H7 (cell line): ENCODE measurements at regions not wholly inside any gene's neighbourhood (a gene's known extent, or its start where the extent isn't known, plus 50 kb on each side); places are given as distances from the start of the nearest gene placed in this dataset.

ENCODE experiments used
- DNase-seq: peaks from one replicate; pipeline ENCODE4 v3.0.0; 2012
- H3K27me3 ChIP-seq: 2 replicates; pipeline ENCODE4 v1.6.0; 2011; ENCODE audit warnings: mild to moderate bottlenecking, low read length; ENCODE audit not compliant: control insufficient read depth, insufficient read depth
- H3K36me3 ChIP-seq: replicated peaks from 2 replicates; pipeline ENCODE4 v1.5.1; 2011; ENCODE audit warnings: low read length; ENCODE audit not compliant: control insufficient read depth, insufficient read depth
- H3K4me3 ChIP-seq: 2 replicates; pipeline ENCODE4 v1.5.1; 2011; ENCODE audit warnings: low read depth, mild to moderate bottlenecking, control low read depth, low read length, moderate library complexity; ENCODE audit not compliant: insufficient read depth

DNA sequence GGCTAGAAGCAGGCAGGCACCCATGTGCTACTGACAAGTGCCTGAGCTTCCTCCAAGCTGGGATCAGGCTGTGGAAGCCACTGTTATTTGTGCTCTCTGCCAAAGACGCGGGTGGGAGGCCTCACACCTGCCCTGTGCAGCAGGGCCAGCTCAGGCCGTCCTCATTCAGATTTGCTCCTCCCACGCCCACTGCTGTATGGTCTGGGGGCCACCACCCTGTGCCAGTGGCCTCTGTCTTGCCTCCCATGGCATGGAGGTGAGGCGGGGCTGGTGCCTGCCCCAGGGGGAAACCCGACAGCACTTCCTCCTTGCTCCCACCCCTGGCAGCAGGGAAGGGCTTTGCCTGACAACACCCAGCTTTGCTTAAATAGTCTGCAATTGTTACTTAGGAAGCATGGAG lies 356.5 kb upstream of the CDH8 start:
- H3K36me3 ChIP-seq = no peaks in the 10 kb centered on the region
- H3K4me3 ChIP-seq = no peak overlapping the region
- no peaks in the 10 kb centered on the region for H3K27me3 ChIP-seq
- DNase-seq = peak; percentile 13

DNA sequence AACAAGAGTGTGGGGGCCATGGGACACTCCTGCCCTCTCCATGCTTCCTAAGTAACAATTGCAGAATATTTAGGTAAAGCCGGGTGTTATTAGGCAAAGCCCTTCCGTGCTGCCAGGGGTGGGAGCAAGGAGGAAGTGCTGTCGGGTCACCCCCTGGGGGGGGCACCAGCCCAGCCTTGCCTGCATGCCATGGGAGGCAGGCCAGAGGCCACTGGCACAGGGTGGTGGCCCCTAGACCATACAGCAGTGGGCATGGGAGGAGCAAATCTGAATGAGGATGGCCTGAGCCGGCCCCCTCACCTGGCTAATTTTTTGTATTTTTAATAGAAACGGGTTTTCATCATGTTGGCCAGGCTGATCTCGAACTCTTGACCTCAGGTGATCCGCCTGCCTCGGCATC lies 355.7 kb upstream of the CDH8 start:
- DNase-seq = no peak
- Histone ChIP-seq H3K27me3 (no peaks in the 10 kb centered on the region), H3K36me3 (no peaks in the 10 kb centered on the region), H3K4me3 (no peak overlapping the region)

DNA sequence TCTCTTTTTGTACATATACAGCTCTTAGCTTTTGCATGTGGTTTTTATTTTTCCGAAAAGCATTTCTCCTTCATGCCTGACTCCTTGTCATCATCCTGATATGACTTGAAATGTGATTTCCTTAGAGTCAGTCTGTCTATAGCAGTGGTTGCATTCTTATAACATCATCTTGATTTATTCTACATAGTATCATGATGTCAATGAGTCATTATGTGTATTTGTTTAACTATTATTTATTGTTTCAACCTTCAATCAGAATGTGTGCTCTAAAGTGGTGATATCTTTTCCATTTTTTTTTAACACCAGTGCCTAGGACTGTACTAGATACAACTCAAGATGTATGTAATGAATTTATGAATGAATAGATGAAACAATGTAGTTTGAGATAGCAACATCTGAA lies 354.9 kb upstream of the CDH8 start:
- Histone ChIP-seq H3K36me3 (no peaks in the 10 kb centered on the region), H3K27me3 (no peaks in the 10 kb centered on the region), H3K4me3 (no peak overlapping the region)
- DNase-seq = no peak

DNA sequence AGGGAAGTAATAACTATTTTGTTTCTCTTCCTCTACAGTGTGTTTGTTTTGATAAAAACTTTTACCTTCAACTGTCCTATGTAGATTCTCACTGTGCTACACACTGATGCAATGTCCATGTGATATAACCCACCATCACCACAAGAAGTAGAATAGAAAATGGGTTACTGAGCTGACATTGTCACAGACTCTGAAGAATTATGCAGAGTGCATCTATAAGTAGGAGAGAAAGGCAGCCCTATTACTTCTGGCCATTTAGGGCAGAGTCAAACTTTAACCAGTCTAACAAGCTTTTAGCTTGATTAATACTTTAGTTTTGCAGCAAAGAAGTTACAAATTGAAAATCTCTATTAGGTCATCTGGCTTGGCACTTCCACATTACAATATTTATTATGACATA lies 354.0 kb upstream of the CDH8 start:
- DNase-seq = no peak
- H3K4me3 ChIP-seq = no peak overlapping the region
- no peaks in the 10 kb centered on the region for H3K27me3 ChIP-seq
- H3K36me3 ChIP-seq = no peaks in the 10 kb centered on the region

DNA sequence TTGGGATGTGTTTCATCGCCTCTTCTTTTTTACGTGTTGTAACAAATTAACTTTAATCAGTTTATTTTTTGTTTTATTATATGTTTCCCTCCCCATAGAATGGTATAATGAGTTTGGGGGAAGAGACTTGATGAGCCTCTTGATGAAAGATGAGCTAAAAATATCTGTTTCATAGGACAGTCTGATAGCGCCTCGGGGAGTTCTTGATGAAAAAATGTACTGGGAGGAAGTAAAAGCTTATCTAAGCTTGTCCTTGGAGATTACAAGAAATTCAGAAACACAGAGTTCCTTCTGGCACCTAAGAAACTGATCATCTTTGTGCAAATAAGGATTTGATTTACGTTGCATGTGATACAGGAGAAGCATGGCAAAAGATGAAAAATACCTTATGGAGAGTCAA lies 350.2 kb upstream of the CDH8 start:
- DNase-seq = no peak
- no peaks in the 10 kb centered on the region for H3K27me3 ChIP-seq
- H3K4me3 ChIP-seq = no peak overlapping the region
- no peaks in the 10 kb centered on the region for H3K36me3 ChIP-seq

DNA sequence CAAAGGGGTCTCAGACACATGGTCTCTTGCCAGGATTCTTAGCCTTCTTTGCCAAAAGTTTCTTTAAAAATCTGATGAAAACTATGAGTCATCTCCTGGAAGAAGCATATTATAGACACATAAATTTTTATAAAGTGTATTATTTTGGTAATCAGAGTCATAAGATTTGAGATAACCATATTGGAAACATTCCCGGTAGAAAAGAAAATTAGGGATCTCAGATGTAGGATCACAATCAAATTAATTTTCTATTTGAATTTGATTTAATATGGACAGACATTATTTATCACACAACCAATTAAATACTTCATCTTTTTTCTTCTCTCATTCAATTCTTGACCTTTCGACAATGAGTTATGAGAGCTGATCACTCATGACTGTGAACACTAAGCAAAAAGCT lies 347.7 kb upstream of the CDH8 start:
- Histone ChIP-seq H3K36me3 (no peaks in the 10 kb centered on the region), H3K4me3 (no peak overlapping the region), H3K27me3 (no peaks in the 10 kb centered on the region)
- DNase-seq = no peak

DNA sequence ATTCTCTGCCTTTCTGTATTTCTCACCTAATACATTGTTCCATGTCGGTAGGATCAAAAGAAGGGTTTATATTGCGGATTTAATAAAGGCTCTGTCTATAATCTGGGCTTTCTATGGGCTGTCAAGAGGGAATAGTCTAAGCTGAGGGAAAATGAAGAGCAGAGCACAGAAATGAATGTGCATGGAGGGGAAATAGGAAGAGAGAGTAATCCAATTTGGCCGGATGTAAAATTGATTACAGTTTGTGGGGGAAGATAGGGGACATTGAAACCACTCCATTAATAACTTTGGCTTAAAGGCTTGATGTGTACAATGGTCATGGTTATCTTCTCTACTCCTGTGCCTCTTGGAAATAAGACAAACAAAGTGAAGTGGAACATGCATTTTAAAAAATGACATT lies 334.2 kb upstream of the CDH8 start:
- Histone ChIP-seq H3K27me3 (no peaks in the 10 kb centered on the region), H3K36me3 (no peaks in the 10 kb centered on the region), H3K4me3 (no peak overlapping the region)
- no peak for DNase-seq

DNA sequence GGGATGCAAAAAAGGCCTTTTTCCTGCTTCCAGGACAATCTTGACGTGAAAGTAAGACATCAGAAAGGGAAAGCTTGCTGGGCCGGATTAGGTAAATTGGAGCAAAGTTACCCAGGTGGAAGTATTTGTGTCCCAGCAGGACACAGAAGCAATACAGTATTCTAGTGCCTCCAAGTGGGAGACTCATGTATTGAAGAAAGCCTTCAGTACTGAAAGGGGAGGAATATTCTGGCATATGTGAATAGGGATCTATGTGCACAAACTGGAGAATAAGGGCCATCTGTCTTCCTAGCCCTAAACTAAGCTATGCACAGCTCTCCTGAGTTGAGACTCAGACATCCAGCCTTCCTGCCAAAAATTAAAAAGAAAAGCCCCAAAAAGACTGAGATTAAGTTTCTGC lies 327.3 kb upstream of the CDH8 start:
- peak; percentile 32 for DNase-seq
- H3K4me3 ChIP-seq = no peak overlapping the region
- no peaks in the 10 kb centered on the region for H3K27me3 ChIP-seq
- H3K36me3 ChIP-seq = no peaks in the 10 kb centered on the region

DNA sequence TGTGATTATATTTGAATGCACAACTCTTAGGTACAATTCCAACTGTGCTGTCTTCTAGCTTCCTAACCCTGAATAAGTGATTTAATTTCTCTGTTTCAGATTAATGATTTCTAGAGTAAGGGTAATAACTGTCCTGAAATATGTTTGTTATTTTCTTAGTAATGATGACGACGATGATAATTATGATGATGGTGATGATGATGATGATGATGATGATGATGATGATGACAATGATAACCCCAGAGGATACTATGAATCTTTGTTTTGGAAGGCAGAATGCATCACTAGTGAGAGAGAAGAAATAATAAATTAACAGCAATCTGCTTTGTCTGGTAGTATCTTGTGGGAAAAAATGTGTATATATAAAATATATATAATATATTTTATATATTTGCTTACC lies 317.1 kb upstream of the CDH8 start:
- Histone ChIP-seq H3K27me3 (no peaks in the 10 kb centered on the region), H3K4me3 (no peak overlapping the region), H3K36me3 (no peaks in the 10 kb centered on the region)
- no peak for DNase-seq

DNA sequence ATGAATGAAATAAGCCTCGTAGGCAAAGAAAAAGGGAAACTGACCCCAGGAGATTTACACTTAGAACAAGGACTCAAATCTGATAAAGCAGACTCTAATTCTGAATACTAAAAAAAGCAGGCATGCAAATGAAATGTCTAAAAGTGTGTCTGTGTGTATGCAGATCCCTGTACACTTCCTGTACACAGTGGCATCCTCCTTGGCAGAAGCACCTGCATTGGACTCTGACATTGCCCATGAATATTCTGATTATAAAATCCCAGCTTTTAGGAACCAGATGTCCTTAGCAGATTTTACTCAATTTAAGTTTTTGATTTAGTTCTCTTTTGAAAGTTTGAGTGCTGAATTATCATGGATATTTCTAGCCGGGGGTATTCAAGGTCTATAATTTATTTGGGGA lies 306.0 kb upstream of the CDH8 start:
- H3K27me3 ChIP-seq = no peaks in the 10 kb centered on the region
- no peak for DNase-seq
- no peak overlapping the region for H3K4me3 ChIP-seq
- H3K36me3 ChIP-seq = no peaks in the 10 kb centered on the region

DNA sequence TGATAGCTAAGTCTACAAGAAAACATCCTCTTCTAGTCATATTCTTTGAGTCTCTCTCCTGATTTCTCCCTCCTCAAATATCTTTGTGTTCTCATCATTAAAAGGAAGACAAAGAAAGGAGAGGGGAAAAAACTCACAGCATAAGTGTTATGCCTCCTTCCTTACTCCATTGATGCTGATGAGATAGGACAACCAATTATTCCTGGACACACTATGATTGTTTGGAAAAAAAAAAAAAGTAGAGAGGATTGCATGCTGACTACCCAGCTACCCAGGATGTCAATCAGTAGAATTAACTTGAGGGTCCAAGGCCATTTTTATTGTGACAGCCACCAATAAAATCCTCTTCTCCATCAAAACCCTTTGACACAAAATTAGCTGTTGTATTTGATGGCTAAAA lies 299.1 kb upstream of the CDH8 start:
- Histone ChIP-seq H3K27me3 (no peaks in the 10 kb centered on the region), H3K36me3 (no peaks in the 10 kb centered on the region), H3K4me3 (no peak overlapping the region)
- no peak for DNase-seq

DNA sequence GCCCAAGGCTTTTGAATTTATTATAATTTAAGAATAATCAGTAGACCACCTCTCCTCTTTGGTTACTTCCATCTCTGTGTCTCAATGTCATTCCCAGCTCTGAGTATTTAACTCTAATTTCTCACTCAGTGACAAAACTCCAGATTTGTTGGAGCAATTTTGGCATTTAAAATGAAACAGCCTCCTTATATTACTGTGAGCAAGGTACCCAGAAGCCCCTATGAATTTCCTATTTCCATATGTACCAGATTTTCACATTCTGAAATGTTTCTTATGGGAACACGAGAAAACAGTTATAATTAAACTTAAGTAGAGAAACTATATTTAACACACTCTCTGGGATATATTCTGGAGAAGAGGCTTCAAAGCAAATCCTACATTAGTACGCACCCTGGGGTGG lies 285.4 kb upstream of the CDH8 start:
- H3K36me3 ChIP-seq = no peaks in the 10 kb centered on the region
- DNase-seq = no peak
- H3K4me3 ChIP-seq = no peak overlapping the region
- no peaks in the 10 kb centered on the region for H3K27me3 ChIP-seq

DNA sequence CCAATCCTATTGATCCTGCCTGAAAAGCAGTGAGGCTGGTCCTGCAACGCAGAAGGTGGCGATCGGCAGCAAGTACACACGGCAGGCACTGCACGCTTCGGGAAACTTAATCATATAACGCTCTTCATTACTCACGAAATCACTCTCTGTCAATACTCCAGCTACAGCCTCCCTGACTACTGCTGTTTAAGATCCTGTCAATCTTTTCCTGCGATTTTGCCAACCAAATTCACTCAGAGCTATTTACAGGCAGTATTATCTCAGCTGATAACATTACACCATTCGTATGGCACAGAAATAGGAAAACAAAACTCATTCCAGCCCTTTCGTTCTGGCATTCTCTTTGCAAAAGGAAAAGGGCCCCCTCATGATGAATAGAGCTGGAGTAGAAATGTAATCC lies 262.4 kb upstream of the CDH8 start:
- DNase-seq = peak; percentile 7
- no peak overlapping the region for H3K4me3 ChIP-seq
- no peaks in the 10 kb centered on the region for H3K36me3 ChIP-seq
- H3K27me3 ChIP-seq = no peaks in the 10 kb centered on the region

DNA sequence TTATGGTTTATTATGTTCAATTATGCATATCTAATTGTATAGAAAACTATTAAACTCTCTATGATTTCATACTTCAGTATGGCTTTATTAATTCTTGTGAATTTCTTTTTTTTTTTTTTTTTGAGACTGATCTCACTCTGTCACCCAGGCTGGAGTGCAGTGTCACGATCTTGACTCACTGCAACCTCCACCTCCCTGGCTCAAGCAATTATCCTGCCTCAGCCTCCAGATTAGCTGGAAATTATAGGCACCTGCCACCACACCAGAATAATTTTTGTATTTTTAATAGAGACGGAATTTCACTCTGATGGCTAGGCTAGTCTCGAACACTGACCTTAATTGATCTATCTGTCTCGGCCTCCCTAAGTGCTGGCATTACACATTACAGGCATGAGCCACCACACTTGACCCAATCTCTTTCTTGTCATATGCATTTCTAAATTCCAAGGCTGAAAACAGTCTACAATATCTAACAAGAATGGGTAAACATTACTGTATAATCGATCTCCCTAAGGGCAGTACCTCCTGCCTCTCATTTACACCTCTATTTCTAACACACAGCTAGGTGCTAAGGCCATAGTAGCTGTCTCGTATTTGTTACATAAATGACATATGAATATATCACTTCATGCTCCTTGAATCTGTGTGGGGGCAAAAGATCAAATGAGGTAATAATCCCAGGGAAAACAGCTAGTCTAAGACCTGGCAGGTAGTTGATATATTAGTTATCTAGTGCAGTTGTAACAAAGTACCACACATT lies 258.2 kb upstream of the CDH8 start:
- DNase-seq = no peak
- H3K36me3 ChIP-seq = no peaks in the 10 kb centered on the region
- H3K27me3 ChIP-seq = no peaks in the 10 kb centered on the region
- H3K4me3 ChIP-seq = no peak overlapping the region

DNA sequence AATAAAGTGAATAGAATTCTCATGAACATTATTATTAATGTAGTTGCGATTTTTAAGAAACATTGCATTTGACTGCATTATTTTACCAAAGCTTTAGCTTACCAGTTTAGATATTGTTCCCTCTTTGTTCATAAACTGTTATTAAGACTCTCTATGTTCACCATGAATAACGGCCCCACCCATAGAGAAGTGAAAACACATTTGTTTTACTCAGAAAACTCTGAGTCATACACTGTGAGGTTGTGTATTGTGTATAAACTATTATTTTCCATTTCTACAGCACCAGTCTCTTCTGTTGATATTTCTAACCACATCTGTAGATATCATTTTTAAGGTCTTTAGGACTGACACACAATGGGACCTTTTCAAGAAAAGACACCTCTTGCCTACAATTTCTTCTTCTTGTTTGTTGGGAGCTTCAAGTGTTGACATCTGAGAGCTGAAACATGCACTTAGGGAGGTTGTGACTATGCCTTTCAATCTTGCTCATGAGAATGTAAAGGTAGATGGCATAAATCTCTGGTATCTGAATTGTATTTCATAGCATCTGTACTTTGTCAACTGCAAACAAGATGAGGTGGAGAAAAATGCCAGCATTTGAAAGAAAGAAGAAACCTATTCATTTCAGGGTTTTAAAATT lies 252.9 kb upstream of the CDH8 start:
- DNase-seq = no peak
- H3K4me3 ChIP-seq = no peak overlapping the region
- H3K27me3 ChIP-seq = no peaks in the 10 kb centered on the region
- no peaks in the 10 kb centered on the region for H3K36me3 ChIP-seq

DNA sequence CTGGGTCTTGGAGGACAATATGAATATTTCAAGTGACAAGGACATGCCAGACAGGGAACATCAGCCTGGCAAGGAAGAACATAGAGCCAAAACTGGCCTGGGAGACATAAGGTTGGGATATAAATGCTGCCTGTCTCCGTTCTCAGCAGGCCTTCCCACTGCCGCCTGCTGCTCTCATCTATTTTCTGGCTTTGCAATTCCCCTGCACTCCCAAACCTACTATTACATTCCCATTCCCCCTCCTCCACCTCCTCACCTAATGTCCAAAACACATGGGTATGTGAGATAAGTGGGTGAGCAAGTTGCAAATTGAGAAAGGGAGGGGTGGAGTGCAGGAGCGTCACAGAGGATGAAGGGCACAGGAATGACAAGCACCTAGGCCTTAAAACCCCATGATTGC lies 244.3 kb upstream of the CDH8 start:
- no peak for DNase-seq
- Histone ChIP-seq H3K4me3 (no peak overlapping the region), H3K36me3 (no peaks in the 10 kb centered on the region), H3K27me3 (no peaks in the 10 kb centered on the region)
